ENCODE measurements at regions not wholly inside any gene's neighbourhood (a gene's known extent, or its start where the extent isn't known, plus 50 kb on each side); places are given as distances from the start of the nearest gene placed in this dataset.

- H3K4me1 ChIP-seq (ENCODE audit: control insufficient read depth in 2 of 2, insufficient read depth in 2 of 2, low read length in 2 of 2): no peaks in the 10 kb centered on the region
- no peak for DNase-seq (ENCODE audit: low read depth in 6 of 9, low spot score in 9 of 9)
- no peaks in the 10 kb centered on the region for H3K27me3 ChIP-seq (ENCODE audit: control insufficient read depth in 2 of 2, insufficient read depth in 1 of 2, low read length in 1 of 2)
- WGBS: 97% methylated on average over 6 of the region's 6 CpGs
- H3K27ac ChIP-seq (ENCODE audit: low read depth in 1 of 2, low read length in 1 of 2): no peak overlapping the region
- no peaks in the 10 kb centered on the region for H3K9me3 ChIP-seq (ENCODE audit: control insufficient read depth in 2 of 2, insufficient read depth in 1 of 2, low read length in 1 of 2)
- H3K4me3 ChIP-seq (ENCODE audit: low read length in 2 of 2): no peak overlapping the region
- H3K36me3 ChIP-seq (ENCODE audit: control insufficient read depth in 2 of 2, insufficient read depth in 2 of 2, low read length in 1 of 2): no peaks in the 10 kb centered on the region
These were observed 319.3 kb downstream of the RAB28 start for GRCh38 chr4:13164783-13165331.

- Histone ChIP-seq H3K4me1 (ENCODE audit: control insufficient read depth in 2 of 2, insufficient read depth in 2 of 2, low read length in 2 of 2) (no peaks in the 10 kb centered on the region), H3K27me3 (ENCODE audit: control insufficient read depth in 2 of 2, insufficient read depth in 1 of 2, low read length in 1 of 2) (no peaks in the 10 kb centered on the region), H3K4me3 (ENCODE audit: low read length in 2 of 2) (no peak overlapping the region), H3K36me3 (ENCODE audit: control insufficient read depth in 2 of 2, insufficient read depth in 2 of 2, low read length in 1 of 2) (no peaks in the 10 kb centered on the region), H3K27ac (ENCODE audit: low read depth in 1 of 2, low read length in 1 of 2) (no peak overlapping the region), H3K9me3 (ENCODE audit: control insufficient read depth in 2 of 2, insufficient read depth in 1 of 2, low read length in 1 of 2) (no peaks in the 10 kb centered on the region)
- 64% methylated on average over 5 of the region's 5 CpGs for WGBS
- no peak for DNase-seq (ENCODE audit: low read depth in 6 of 9, low spot score in 9 of 9)
These were observed 321.3 kb downstream of the RAB28 start for GRCh38 chr4:13162886-13163285.

- Histone ChIP-seq H3K9me3 (ENCODE audit: control insufficient read depth in 2 of 2, insufficient read depth in 1 of 2, low read length in 1 of 2) (no peaks in the 10 kb centered on the region), H3K4me3 (ENCODE audit: low read length in 2 of 2) (no peak overlapping the region), H3K4me1 (ENCODE audit: control insufficient read depth in 2 of 2, insufficient read depth in 2 of 2, low read length in 2 of 2) (no peaks in the 10 kb centered on the region), H3K36me3 (ENCODE audit: control insufficient read depth in 2 of 2, insufficient read depth in 2 of 2, low read length in 1 of 2) (no peaks in the 10 kb centered on the region), H3K27me3 (ENCODE audit: control insufficient read depth in 2 of 2, insufficient read depth in 1 of 2, low read length in 1 of 2) (no peaks in the 10 kb centered on the region), H3K27ac (ENCODE audit: low read depth in 1 of 2, low read length in 1 of 2) (no peak overlapping the region)
- peak in 1 of 9 donors; percentile 5 for DNase-seq (ENCODE audit: low read depth in 6 of 9, low spot score in 9 of 9)
- WGBS: 79% methylated on average over 2 of the region's 2 CpGs
These were observed 323.2 kb downstream of the RAB28 start for GRCh38 chr4:13160920-13161319.

GRCh38 chr4:13159041-13159620 is 325.0 kb downstream of the RAB28 start:
- H3K4me3 ChIP-seq (ENCODE audit: low read length in 2 of 2): no peak overlapping the region
- H3K36me3 ChIP-seq (ENCODE audit: control insufficient read depth in 2 of 2, insufficient read depth in 2 of 2, low read length in 1 of 2): no peaks in the 10 kb centered on the region
- DNase-seq (ENCODE audit: low read depth in 6 of 9, low spot score in 9 of 9): no peak
- no peak overlapping the region for H3K27ac ChIP-seq (ENCODE audit: low read depth in 1 of 2, low read length in 1 of 2)
- H3K4me1 ChIP-seq (ENCODE audit: control insufficient read depth in 2 of 2, insufficient read depth in 2 of 2, low read length in 2 of 2): no peaks in the 10 kb centered on the region
- no peaks in the 10 kb centered on the region for H3K27me3 ChIP-seq (ENCODE audit: control insufficient read depth in 2 of 2, insufficient read depth in 1 of 2, low read length in 1 of 2)
- WGBS: 71% methylated on average over 4 of the region's 4 CpGs
- H3K9me3 ChIP-seq (ENCODE audit: control insufficient read depth in 2 of 2, insufficient read depth in 1 of 2, low read length in 1 of 2): no peaks in the 10 kb centered on the region

- Histone ChIP-seq H3K36me3 (ENCODE audit: control insufficient read depth in 2 of 2, insufficient read depth in 2 of 2, low read length in 1 of 2) (no peaks in the 10 kb centered on the region), H3K9me3 (ENCODE audit: control insufficient read depth in 2 of 2, insufficient read depth in 1 of 2, low read length in 1 of 2) (no peaks in the 10 kb centered on the region), H3K4me3 (ENCODE audit: low read length in 2 of 2) (no peak overlapping the region), H3K27me3 (ENCODE audit: control insufficient read depth in 2 of 2, insufficient read depth in 1 of 2, low read length in 1 of 2) (no peaks in the 10 kb centered on the region), H3K4me1 (ENCODE audit: control insufficient read depth in 2 of 2, insufficient read depth in 2 of 2, low read length in 2 of 2) (no peaks in the 10 kb centered on the region), H3K27ac (ENCODE audit: low read depth in 1 of 2, low read length in 1 of 2) (no peak overlapping the region)
- no peak for DNase-seq (ENCODE audit: low read depth in 6 of 9, low spot score in 9 of 9)
- WGBS: 79% methylated on average over 7 of the region's 7 CpGs
These were observed 332.9 kb downstream of the RAB28 start for GRCh38 chr4:13151194-13151593.

GRCh38 chr4:13143222-13144070 is 340.7 kb downstream of the RAB28 start:
- no peaks in the 10 kb centered on the region for H3K9me3 ChIP-seq (ENCODE audit: control insufficient read depth in 2 of 2, insufficient read depth in 1 of 2, low read length in 1 of 2)
- H3K27me3 ChIP-seq (ENCODE audit: control insufficient read depth in 2 of 2, insufficient read depth in 1 of 2, low read length in 1 of 2): no peaks in the 10 kb centered on the region
- no peak for DNase-seq (ENCODE audit: low read depth in 6 of 9, low spot score in 9 of 9)
- H3K36me3 ChIP-seq (ENCODE audit: control insufficient read depth in 2 of 2, insufficient read depth in 2 of 2, low read length in 1 of 2): no peaks in the 10 kb centered on the region
- WGBS: 76% methylated on average over 19 of the region's 19 CpGs
- H3K4me1 ChIP-seq (ENCODE audit: control insufficient read depth in 2 of 2, insufficient read depth in 2 of 2, low read length in 2 of 2): no peaks in the 10 kb centered on the region
- no peak overlapping the region for H3K27ac ChIP-seq (ENCODE audit: low read depth in 1 of 2, low read length in 1 of 2)
- no peak overlapping the region for H3K4me3 ChIP-seq (ENCODE audit: low read length in 2 of 2)

GRCh38 chr4:13142726-13143125 is 341.4 kb downstream of the RAB28 start:
- 93% methylated on average over 4 of the region's 4 CpGs for WGBS
- no peak for DNase-seq (ENCODE audit: low read depth in 6 of 9, low spot score in 9 of 9)
- no peak overlapping the region for H3K4me3 ChIP-seq (ENCODE audit: low read length in 2 of 2)
- no peak overlapping the region for H3K27ac ChIP-seq (ENCODE audit: low read depth in 1 of 2, low read length in 1 of 2)
- H3K4me1 ChIP-seq (ENCODE audit: control insufficient read depth in 2 of 2, insufficient read depth in 2 of 2, low read length in 2 of 2): no peaks in the 10 kb centered on the region
- H3K27me3 ChIP-seq (ENCODE audit: control insufficient read depth in 2 of 2, insufficient read depth in 1 of 2, low read length in 1 of 2): no peaks in the 10 kb centered on the region
- no peaks in the 10 kb centered on the region for H3K9me3 ChIP-seq (ENCODE audit: control insufficient read depth in 2 of 2, insufficient read depth in 1 of 2, low read length in 1 of 2)
- H3K36me3 ChIP-seq (ENCODE audit: control insufficient read depth in 2 of 2, insufficient read depth in 2 of 2, low read length in 1 of 2): no peaks in the 10 kb centered on the region

- DNase-seq (ENCODE audit: low read depth in 6 of 9, low spot score in 9 of 9): no peak
- Histone ChIP-seq H3K36me3 (ENCODE audit: control insufficient read depth in 2 of 2, insufficient read depth in 2 of 2, low read length in 1 of 2) (no peaks in the 10 kb centered on the region), H3K4me3 (ENCODE audit: low read length in 2 of 2) (no peak overlapping the region), H3K9me3 (ENCODE audit: control insufficient read depth in 2 of 2, insufficient read depth in 1 of 2, low read length in 1 of 2) (no peaks in the 10 kb centered on the region), H3K27ac (ENCODE audit: low read depth in 1 of 2, low read length in 1 of 2) (no peak overlapping the region), H3K4me1 (ENCODE audit: control insufficient read depth in 2 of 2, insufficient read depth in 2 of 2, low read length in 2 of 2) (no peaks in the 10 kb centered on the region), H3K27me3 (ENCODE audit: control insufficient read depth in 2 of 2, insufficient read depth in 1 of 2, low read length in 1 of 2) (no peaks in the 10 kb centered on the region)
- 94% methylated on average over 1 of the region's 1 CpG for WGBS
These were observed 341.9 kb downstream of the RAB28 start for GRCh38 chr4:13142191-13142590.

- Histone ChIP-seq H3K4me3 (ENCODE audit: low read length in 2 of 2) (no peak overlapping the region), H3K9me3 (ENCODE audit: control insufficient read depth in 2 of 2, insufficient read depth in 1 of 2, low read length in 1 of 2) (peaks cover 0 to 8% of the 10 kb centered on the region in 2 donors), H3K27ac (ENCODE audit: low read depth in 1 of 2, low read length in 1 of 2) (no peak overlapping the region), H3K27me3 (ENCODE audit: control insufficient read depth in 2 of 2, insufficient read depth in 1 of 2, low read length in 1 of 2) (no peaks in the 10 kb centered on the region), H3K4me1 (ENCODE audit: control insufficient read depth in 2 of 2, insufficient read depth in 2 of 2, low read length in 2 of 2) (no peaks in the 10 kb centered on the region), H3K36me3 (ENCODE audit: control insufficient read depth in 2 of 2, insufficient read depth in 2 of 2, low read length in 1 of 2) (no peaks in the 10 kb centered on the region)
- DNase-seq (ENCODE audit: low read depth in 6 of 9, low spot score in 9 of 9): no peak
- WGBS: 86% methylated on average over 2 of the region's 2 CpGs
These were observed 346.8 kb downstream of the RAB28 start for GRCh38 chr4:13137390-13137789.
